Lung (tissue), 11 donors: ENCODE measurements at regions not wholly inside any gene's neighbourhood (a gene's known extent, or its start where the extent isn't known, plus 50 kb on each side); places are given as distances from the start of the nearest gene placed in this dataset.
"Not testable (repeated sequence)": the region's sequence is repeated elsewhere in the genome, so short reads cannot be mapped to it uniquely, and the experiment has no call there.

Source experiments
- ATAC-seq: fragments of 200-7000 bp; cut with Tn5 transposase; one replicate; pipeline ENCODE4 v1.9.1; 2020; ENCODE audit warnings: moderate number of reproducible peaks; ENCODE audit not compliant: insufficient read depth, low FRiP score
- DNase-seq, 3 donors: peaks; one replicate each; pipeline ENCODE4 v3.0.0-alpha.2; 2013 to 2017
- H3K27ac ChIP-seq, 2 donors: one replicate each; pipeline ENCODE4 v1.5.1; 2013; ENCODE audit warnings: mild to moderate bottlenecking in 2 of 2, moderate library complexity in 2 of 2, control low read depth in 1 of 2, inconsistent platforms in 1 of 2, low read depth in 1 of 2, low read length in 1 of 2
- H3K27me3 ChIP-seq, 3 donors: one replicate each; pipeline ENCODE4 v1.5.1; 2013; ENCODE audit warnings: low read length in 2 of 3; ENCODE audit not compliant: control insufficient read depth in 3 of 3, insufficient read depth in 3 of 3
- H3K36me3 ChIP-seq, 4 donors: one replicate each; pipeline ENCODE4 v1.5.1; 2013; ENCODE audit warnings: low read length in 4 of 4, mild to moderate bottlenecking in 1 of 4, moderate library complexity in 1 of 4; ENCODE audit not compliant: control insufficient read depth in 4 of 4, insufficient read depth in 4 of 4
- H3K4me1 ChIP-seq, 5 donors: one replicate each; pipeline ENCODE4 v1.5.1; 2013; ENCODE audit warnings: low read length in 5 of 5, mild to moderate bottlenecking in 2 of 5, moderate library complexity in 1 of 5; ENCODE audit not compliant: control insufficient read depth in 5 of 5, insufficient read depth in 5 of 5
- H3K4me3 ChIP-seq: one replicate; pipeline ENCODE4 v1.5.1; 2013; ENCODE audit warnings: mild to moderate bottlenecking, control low read depth, moderate library complexity
- H3K9ac ChIP-seq, 2 donors: one replicate each; pipeline ENCODE4 v1.5.1; 2013; ENCODE audit warnings: low read length in 2 of 2, control low read depth in 1 of 2; ENCODE audit not compliant: insufficient read depth in 1 of 2
- H3K9me3 ChIP-seq, 4 donors: one replicate each; pipeline ENCODE4 v1.5.1; 2013; ENCODE audit warnings: low read length in 3 of 4, mild to moderate bottlenecking in 1 of 4, moderate library complexity in 1 of 4; ENCODE audit not compliant: control insufficient read depth in 4 of 4, insufficient read depth in 3 of 4
- CTCF ChIP-seq: IDR thresholded peaks from 2 replicates; pipeline ENCODE4 v1.5.1; 2012; ENCODE audit warnings: mild to moderate bottlenecking; ENCODE audit errors: control extremely low read depth, extremely low read depth
- WGBS, 2 donors: extraction: QIAGEN DNeasy Blood & Tissue Kit; methylation state at CpG; one replicate each; pipeline ENCODE4 v1.1.7; 2013; 5-methylcytosine and 5-hydroxymethylcytosine counted together
- donor health status: control.
- donor health status: control.
- donor health status: Bipolar disorder and iron deficiency.
- donor health status: healthy.
- donor health status: DM: yes; HTN: yes; CAD: no.

GRCh38 chr1:25117233-25117823, 115.0 kb downstream of the SYF2 start:
- DNase-seq (no peak), ATAC-seq (no peak)
- Histone ChIP-seq H3K9ac (no peak overlapping the region), H3K4me1 (peaks cover 0 to 8% (median 0%) of the 10 kb centered on the region in 5 donors), H3K27ac (no peak overlapping the region), H3K4me3 (no peak overlapping the region), H3K36me3 (no peaks in the 10 kb centered on the region), H3K9me3 (peaks cover 0 to 9% (median 0%) of the 10 kb centered on the region in 4 donors), H3K27me3 (no peaks in the 10 kb centered on the region)
- 75 to 86% methylated on average over 7 of the region's 7 CpGs for WGBS, 2 donors
- no peak for TF ChIP-seq CTCF

- WGBS, 2 donors: 95 to 99% methylated on average over 4 of the region's 4 CpGs
- no peaks in the 10 kb centered on the region for H3K27me3 ChIP-seq
- DNase-seq (no peak), ATAC-seq (no peak)
- no peaks in the 10 kb centered on the region for H3K36me3 ChIP-seq
- H3K27ac ChIP-seq: no peak overlapping the region
- no peak overlapping the region for H3K9ac ChIP-seq
- peaks cover 0 to 9% (median 0%) of the 10 kb centered on the region in 4 donors for H3K9me3 ChIP-seq
- TF ChIP-seq CTCF: no peak
- H3K4me3 ChIP-seq: no peak overlapping the region
- peaks cover 0 to 8% (median 0%) of the 10 kb centered on the region in 5 donors for H3K4me1 ChIP-seq
Measured at GRCh38 chr1:25116832-25117231, 115.5 kb downstream of the SYF2 start.

- H3K36me3 ChIP-seq, H3K4me1 ChIP-seq, H3K27me3 ChIP-seq, H3K27ac ChIP-seq, H3K4me3 ChIP-seq, H3K9me3 ChIP-seq, ATAC-seq, H3K9ac ChIP-seq, DNase-seq: not testable (repeated sequence)
- WGBS, 2 donors: 78 to 92% methylated on average over 6 of the region's 7 CpGs
Measured at GRCh38 chr1:25116117-25116516, 116.2 kb downstream of the SYF2 start.

GRCh38 chr1:25113731-25114130, 118.6 kb downstream of the SYF2 start:
- peaks cover 0 to 17% (median 4%) of the 10 kb centered on the region in 4 donors for H3K9me3 ChIP-seq
- H3K36me3 ChIP-seq: no peaks in the 10 kb centered on the region
- H3K4me3 ChIP-seq: no peak overlapping the region
- H3K27ac ChIP-seq: no peak overlapping the region
- no peaks in the 10 kb centered on the region for H3K27me3 ChIP-seq
- 66 to 69% methylated on average over 4 of the region's 4 CpGs for WGBS, 2 donors
- ATAC-seq (no peak), DNase-seq (no peak)
- peaks cover 0 to 3% (median 0%) of the 10 kb centered on the region in 5 donors for H3K4me1 ChIP-seq
- H3K9ac ChIP-seq: no peak overlapping the region
- TF ChIP-seq CTCF: no peak
